Trophoblast cell (in vitro differentiated cells and primary cell): ENCODE measurements at regions not wholly inside any gene's neighbourhood (a gene's known extent, or its start where the extent isn't known, plus 50 kb on each side); places are given as distances from the start of the nearest gene placed in this dataset.

ENCODE experiments used
- DNase-seq, 2 donors: peaks; one replicate each; pipeline ENCODE4 v3.0.0-alpha.2; 2016
- H2AFZ ChIP-seq: 2 replicates; pipeline ENCODE4 v1.6.1; 2013; ENCODE audit warnings: low read length, moderate library complexity, mild to moderate bottlenecking; ENCODE audit not compliant: insufficient read depth, poor library complexity
- H2AK5ac ChIP-seq: 2 replicates; pipeline ENCODE4 v1.6.1; 2013; ENCODE audit warnings: mild to moderate bottlenecking, low read length
- H2BK120ac ChIP-seq: 2 replicates; pipeline ENCODE4 v1.6.1; 2013; ENCODE audit warnings: low read length, mild to moderate bottlenecking, moderate library complexity; ENCODE audit not compliant: insufficient read depth, poor library complexity
- H2BK12ac ChIP-seq: 2 replicates; pipeline ENCODE4 v1.6.1; 2013; ENCODE audit warnings: mild to moderate bottlenecking, low read length, moderate library complexity
- H2BK5ac ChIP-seq: 2 replicates; pipeline ENCODE4 v1.6.1; 2013; ENCODE audit warnings: low read length, low read depth, moderate library complexity, mild to moderate bottlenecking; ENCODE audit not compliant: poor library complexity
- H3K14ac ChIP-seq: 2 replicates; pipeline ENCODE4 v1.6.1; 2013; ENCODE audit warnings: mild to moderate bottlenecking, low read length
- H3K18ac ChIP-seq: 2 replicates; pipeline ENCODE4 v1.6.1; 2013; ENCODE audit warnings: mild to moderate bottlenecking, low read length
- H3K23ac ChIP-seq: 2 replicates; pipeline ENCODE4 v1.6.1; 2013; ENCODE audit warnings: low read length
- H3K27ac ChIP-seq: 2 replicates; pipeline ENCODE4 v1.5.1; 2013; ENCODE audit warnings: low read depth, mild to moderate bottlenecking, inconsistent platforms, low read length, moderate library complexity
- H3K27me3 ChIP-seq: 2 replicates; pipeline ENCODE4 v1.6.1; 2013; ENCODE audit warnings: inconsistent platforms, mild to moderate bottlenecking, low read length, moderate library complexity; ENCODE audit not compliant: insufficient read depth
- H3K36me3 ChIP-seq, 2 experiments: 1 replicate in 1 of 2; 2 replicates in 1 of 2; pipeline ENCODE4 v1.6.1; 2013; ENCODE audit warnings: low read length in 2 of 2, mild to moderate bottlenecking in 2 of 2, moderate library complexity in 1 of 2; ENCODE audit not compliant: insufficient read depth in 2 of 2, control insufficient read depth in 1 of 2
- H3K4ac ChIP-seq: 2 replicates; pipeline ENCODE4 v1.6.1; 2013; ENCODE audit warnings: low read depth, mild to moderate bottlenecking, low read length, moderate library complexity
- H3K4me1 ChIP-seq, 2 experiments: 1 replicate in 1 of 2; 2 replicates in 1 of 2; pipeline ENCODE4 v1.6.1; 2013; ENCODE audit warnings: low read length in 2 of 2, mild to moderate bottlenecking in 2 of 2, moderate library complexity in 1 of 2; ENCODE audit not compliant: insufficient read depth in 2 of 2, control insufficient read depth in 1 of 2
- H3K4me2 ChIP-seq: 2 replicates; pipeline ENCODE4 v1.6.1; 2013; ENCODE audit warnings: inconsistent platforms, mild to moderate bottlenecking, low read length, moderate library complexity
- H3K4me3 ChIP-seq: 2 replicates; pipeline ENCODE4 v1.5.1; 2013; ENCODE audit warnings: mild to moderate bottlenecking, low read depth, low read length, inconsistent platforms
- H3K79me1 ChIP-seq: one replicate; pipeline ENCODE4 v1.6.1; 2013; ENCODE audit warnings: low read length
- H3K79me2 ChIP-seq: 2 replicates; pipeline ENCODE4 v1.6.1; 2013; ENCODE audit warnings: low read length, mild to moderate bottlenecking; ENCODE audit not compliant: control insufficient read depth, insufficient read depth, poor library complexity
- H3K9ac ChIP-seq: 2 replicates; pipeline ENCODE4 v1.6.1; 2013; ENCODE audit warnings: mild to moderate bottlenecking, low read length
- H3K9me3 ChIP-seq: 2 replicates; pipeline ENCODE4 v1.6.1; 2013; ENCODE audit warnings: low read depth, mild to moderate bottlenecking, control low read depth, inconsistent platforms, low read length; ENCODE audit not compliant: insufficient read depth
- H4K12ac ChIP-seq: 2 replicates; pipeline ENCODE4 v1.6.1; 2013; ENCODE audit warnings: low read depth, mild to moderate bottlenecking, low read length, moderate library complexity
- H4K8ac ChIP-seq: 2 replicates; pipeline ENCODE4 v1.6.1; 2013; ENCODE audit warnings: low read depth, mild to moderate bottlenecking, low read length, moderate library complexity
- H4K91ac ChIP-seq: one replicate; pipeline ENCODE4 v1.6.1; 2013; ENCODE audit warnings: low read depth, mild to moderate bottlenecking, low read length, moderate library complexity
- WGBS: extraction: QIAGEN DNeasy Blood & Tissue Kit; methylation state at CpG from one replicate; pipeline ENCODE4 v1.1.7; 2013; ENCODE audit warnings: missing lambda C conversion rate; ENCODE audit not compliant: insufficient read length, insufficient coverage; ENCODE audit errors: extremely low coverage; 5-methylcytosine and 5-hydroxymethylcytosine counted together

DNA sequence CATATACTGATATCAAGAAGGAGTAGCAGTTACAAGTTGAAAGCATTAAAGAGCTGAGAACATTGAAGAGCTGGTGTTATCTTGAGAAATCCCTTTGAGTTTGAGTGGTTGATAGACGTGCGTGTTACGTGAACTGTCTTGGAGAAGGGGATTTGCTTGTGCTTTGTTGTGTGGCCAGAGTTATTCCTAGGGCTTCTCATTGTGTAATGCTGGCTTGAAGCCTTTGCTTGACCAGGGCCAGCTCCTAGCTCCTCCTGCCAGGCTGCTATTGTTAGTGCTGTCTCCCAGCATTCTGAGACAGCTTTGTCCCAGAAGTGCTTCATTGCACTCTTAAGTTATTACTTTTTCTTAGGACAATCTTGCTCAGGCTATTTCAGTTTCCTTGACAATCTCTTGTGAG is 116.2 kb upstream of the KCNK2 start:
- Histone ChIP-seq H4K8ac (no peak overlapping the region), H3K4me1 (no peaks in the 10 kb centered on the region), H3K4ac (no peak overlapping the region), H2AK5ac (no peak overlapping the region), H2AFZ (no peak overlapping the region), H3K4me3 (no peak overlapping the region), H3K27me3 (no peaks in the 10 kb centered on the region), H3K79me1 (no peaks in the 10 kb centered on the region), H3K9ac (no peak overlapping the region), H2BK120ac (no peak overlapping the region), H3K14ac (no peak overlapping the region), H3K18ac (no peak overlapping the region), H3K79me2 (no peaks in the 10 kb centered on the region), H2BK5ac (no peak overlapping the region), H3K9me3 (peaks cover 1% of the 10 kb centered on the region), H3K4me2 (no peak overlapping the region), H3K27ac (no peak overlapping the region), H4K12ac (no peak overlapping the region), H3K23ac (no peak overlapping the region), H4K91ac (no peak overlapping the region), H3K36me3 (no peaks in the 10 kb centered on the region), H2BK12ac (no peak overlapping the region)
- no peak for DNase-seq
- no CpG with 5 or more reads among the region's 3 CpGs for WGBS

DNA sequence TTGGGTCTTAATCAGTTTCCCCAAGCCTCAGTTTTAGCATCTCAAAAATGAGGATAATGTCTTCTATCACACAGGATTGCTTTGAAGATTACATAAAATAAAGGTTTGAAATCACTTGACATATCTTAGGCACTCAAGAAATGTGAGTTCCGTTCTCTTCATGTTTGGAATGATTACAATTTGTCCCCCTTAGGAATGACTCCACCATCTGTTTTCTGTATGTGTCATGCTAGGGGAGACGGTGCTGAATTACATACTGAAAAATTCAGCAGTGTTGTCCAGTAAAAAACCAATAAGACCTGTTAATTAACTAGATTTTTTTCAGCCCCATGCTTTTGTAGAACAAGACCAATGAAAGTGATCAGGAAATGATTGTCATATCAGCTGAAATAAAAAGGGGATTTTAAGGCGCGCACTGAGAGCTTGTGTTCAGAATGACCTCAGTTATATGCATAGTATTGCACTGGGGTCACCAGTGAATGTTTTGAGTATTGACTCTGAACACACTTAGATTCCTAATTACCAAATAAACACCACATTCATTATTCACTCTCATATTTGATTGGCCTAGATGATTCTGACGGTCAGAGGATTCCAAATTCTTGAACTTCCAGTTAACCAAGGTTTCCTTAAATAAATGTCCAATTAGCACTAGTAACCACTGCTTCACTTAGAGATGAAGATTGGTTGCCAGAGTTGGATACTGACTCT is 114.5 kb upstream of the KCNK2 start:
- Histone ChIP-seq H3K36me3 (no peaks in the 10 kb centered on the region), H3K4ac (no peak overlapping the region), H3K4me1 (no peaks in the 10 kb centered on the region), H2AK5ac (no peak overlapping the region), H3K79me1 (no peaks in the 10 kb centered on the region), H3K4me3 (no peak overlapping the region), H2BK120ac (no peak overlapping the region), H3K9ac (no peak overlapping the region), H3K27ac (no peak overlapping the region), H2BK5ac (no peak overlapping the region), H4K12ac (no peak overlapping the region), H4K91ac (no peak overlapping the region), H3K27me3 (no peaks in the 10 kb centered on the region), H3K9me3 (no peaks in the 10 kb centered on the region), H3K4me2 (no peak overlapping the region), H2AFZ (no peak overlapping the region), H3K18ac (no peak overlapping the region), H3K23ac (no peak overlapping the region), H4K8ac (no peak overlapping the region), H3K79me2 (no peaks in the 10 kb centered on the region), H2BK12ac (no peak overlapping the region), H3K14ac (no peak overlapping the region)
- WGBS, result no CpG with 5 or more reads among the region's 5 CpGs
- peak in 1 of 2 donors; percentile 66 for DNase-seq

DNA sequence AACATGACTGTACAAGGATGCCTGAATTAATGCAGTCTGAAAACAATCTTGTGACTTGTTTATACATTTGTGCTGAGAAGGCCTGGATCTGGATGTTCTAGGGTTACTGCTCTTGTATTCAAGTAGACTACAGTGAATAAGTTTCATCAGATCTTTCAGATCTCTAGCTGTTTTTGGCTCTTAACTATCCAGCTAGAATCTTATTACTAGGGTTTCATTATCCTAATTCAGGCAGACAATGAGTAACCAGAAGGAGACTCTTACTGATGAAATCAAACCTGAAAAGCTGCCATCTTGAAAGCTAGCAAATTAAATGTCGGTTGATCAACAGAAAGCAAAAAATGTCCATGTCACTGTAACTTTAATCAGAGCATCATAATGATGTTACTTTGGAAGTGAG is 112.5 kb upstream of the KCNK2 start:
- Histone ChIP-seq H3K27ac (no peak overlapping the region), H4K12ac (no peak overlapping the region), H3K4me1 (no peaks in the 10 kb centered on the region), H3K18ac (no peak overlapping the region), H4K91ac (no peak overlapping the region), H3K9ac (no peak overlapping the region), H2BK5ac (no peak overlapping the region), H2BK12ac (no peak overlapping the region), H3K23ac (no peak overlapping the region), H3K9me3 (no peaks in the 10 kb centered on the region), H3K27me3 (no peaks in the 10 kb centered on the region), H2BK120ac (no peak overlapping the region), H4K8ac (no peak overlapping the region), H2AFZ (no peak overlapping the region), H2AK5ac (no peak overlapping the region), H3K14ac (no peak overlapping the region), H3K4me3 (no peak overlapping the region), H3K36me3 (no peaks in the 10 kb centered on the region), H3K79me1 (no peaks in the 10 kb centered on the region), H3K4ac (no peak overlapping the region), H3K4me2 (no peak overlapping the region), H3K79me2 (no peaks in the 10 kb centered on the region)
- no peak for DNase-seq
- no CpG with 5 or more reads among the region's 1 CpG for WGBS

DNA sequence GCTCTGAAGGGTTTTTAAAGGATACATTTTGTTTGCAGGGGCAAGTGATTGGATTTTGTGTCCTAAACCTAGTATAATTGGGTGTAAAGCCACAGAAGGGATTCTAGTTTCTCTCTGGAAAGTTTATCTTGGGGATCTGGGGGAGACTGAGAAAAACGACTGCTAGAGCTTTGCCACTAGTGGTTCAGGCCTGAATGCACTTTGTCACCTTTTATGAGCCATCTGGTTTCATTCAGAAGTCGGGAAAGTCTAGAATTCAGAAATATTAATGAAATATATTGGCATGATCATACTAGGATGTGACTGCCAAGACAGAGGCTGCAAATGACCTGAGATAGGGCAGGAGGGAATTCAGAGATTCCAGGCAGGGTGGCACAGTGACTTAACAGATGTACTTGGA is 111.5 kb upstream of the KCNK2 start:
- Histone ChIP-seq H3K4me1 (no peaks in the 10 kb centered on the region), H3K9ac (no peak overlapping the region), H2BK120ac (no peak overlapping the region), H3K4me2 (no peak overlapping the region), H3K79me1 (no peaks in the 10 kb centered on the region), H4K8ac (no peak overlapping the region), H3K14ac (no peak overlapping the region), H3K27ac (no peak overlapping the region), H2BK5ac (no peak overlapping the region), H3K9me3 (no peaks in the 10 kb centered on the region), H3K23ac (no peak overlapping the region), H3K4ac (no peak overlapping the region), H3K27me3 (no peaks in the 10 kb centered on the region), H3K18ac (no peak overlapping the region), H3K4me3 (no peak overlapping the region), H2BK12ac (no peak overlapping the region), H2AFZ (no peak overlapping the region), H2AK5ac (no peak overlapping the region), H4K91ac (no peak overlapping the region), H4K12ac (no peak overlapping the region), H3K36me3 (no peaks in the 10 kb centered on the region), H3K79me2 (no peaks in the 10 kb centered on the region)
- WGBS, result no CpG with 5 or more reads among the region's 2 CpGs
- DNase-seq, result no peak
